HepG2 (cell line): ENCODE measurements at regions not wholly inside any gene's neighbourhood (a gene's known extent, or its start where the extent isn't known, plus 50 kb on each side); places are given as distances from the start of the nearest gene placed in this dataset.
A peak's percentile ranks its signal among the peaks of the same experiment; 100 is the strongest.

Source experiments
- DR1 ChIP-seq: sonication (generic); formaldehyde crosslinking; IDR thresholded peaks from 2 replicates; pipeline ENCODE4 v1.8.0; 2021; ENCODE audit warnings: mild to moderate bottlenecking, missing genetic modification reagents, inconsistent platforms
- FOXO1 ChIP-seq: sonication (generic); formaldehyde crosslinking; IDR thresholded peaks from 2 replicates; pipeline ENCODE4 v1.4.0; 2020; ENCODE audit warnings: missing genetic modification reagents
- HNRNPL ChIP-seq: fragments of 200-400 bp; formaldehyde crosslinking; IDR thresholded peaks from 2 replicates; pipeline ENCODE4 v1.6.1; 2017; ENCODE audit warnings: mild to moderate bottlenecking, low read depth, low read length
- HOXA3 ChIP-seq: sonication (generic); formaldehyde crosslinking; IDR thresholded peaks from 2 replicates; pipeline ENCODE4 v1.5.0; 2020; ENCODE audit warnings: missing genetic modification reagents
- KDM6A ChIP-seq: IDR thresholded peaks from 2 replicates; pipeline ENCODE4 v1.6.1; 2016; ENCODE audit warnings: low read depth
- MAFK ChIP-seq, 2 experiments: IDR thresholded peaks in 1 of 2; conservative IDR thresholded peaks in 1 of 2; 2 replicates each; pipeline ENCODE4 v1.6.1; 2011; ENCODE audit warnings: improper control_type of control experiment in 2 of 2, low read length in 2 of 2
- NFRKB ChIP-seq: fragments of 450-650 bp; IDR thresholded peaks from 2 replicates; pipeline ENCODE4 v1.6.1; 2017
- NONO ChIP-seq, 2 experiments: fragments of 450-650 bp in 1 of 2; sonication (generic) in 1 of 2; formaldehyde crosslinking in 1 of 2; IDR thresholded peaks in 1 of 2; conservative IDR thresholded peaks in 1 of 2; 2 replicates each; pipeline versions ENCODE4 v1.6.1 to v1.8.0; 2017 to 2022; ENCODE audit warnings: mild to moderate bottlenecking in 1 of 2, missing genetic modification reagents in 1 of 2, moderate library complexity in 1 of 2
- RXRB ChIP-seq: IDR thresholded peaks from 2 replicates; pipeline ENCODE4 v1.6.1; 2016; ENCODE audit warnings: borderline replicate concordance, missing genetic modification reagents, missing compliant biosample characterization
- YEATS4 ChIP-seq: sonication (generic); formaldehyde crosslinking; IDR thresholded peaks from 2 replicates; pipeline ENCODE4 v1.4.0; 2020; ENCODE audit warnings: missing genetic modification reagents, borderline replicate concordance
- ZFP36L2 ChIP-seq: sonication (generic); formaldehyde crosslinking; IDR thresholded peaks from 2 replicates; pipeline ENCODE4 v1.4.0; 2020; ENCODE audit warnings: missing genetic modification reagents
- ZFP90 ChIP-seq: sonication (generic); formaldehyde crosslinking; IDR thresholded peaks from 2 replicates; pipeline ENCODE4 v1.8.0; 2022; ENCODE audit warnings: missing genetic modification reagents, mild to moderate bottlenecking, inconsistent platforms, borderline replicate concordance
- ZNF547 ChIP-seq: sonication (generic); formaldehyde crosslinking; IDR thresholded peaks from 2 replicates; pipeline ENCODE4 v1.5.1; 2020; ENCODE audit warnings: mild to moderate bottlenecking, missing genetic modification reagents
- ZNF678 ChIP-seq: sonication (generic); formaldehyde crosslinking; IDR thresholded peaks from 2 replicates; pipeline ENCODE4 v1.4.0; 2020; ENCODE audit warnings: mild to moderate bottlenecking, missing genetic modification reagents
- ZNF766 ChIP-seq: sonication (generic); formaldehyde crosslinking; IDR thresholded peaks from 2 replicates; pipeline ENCODE4 v1.5.0; 2020; ENCODE audit warnings: missing genetic modification reagents, borderline replicate concordance
- TF ChIP-seq, protein P1 (sequence below): sonication (generic); formaldehyde crosslinking; IDR thresholded peaks from 2 replicates; pipeline ENCODE4 v1.4.0; 2020; ENCODE audit warnings: missing genetic modification reagents
- TF ChIP-seq, protein P2 (sequence below): sonication (generic); formaldehyde crosslinking; conservative IDR thresholded peaks from 2 replicates; pipeline ENCODE4 v1.4.0; 2020; ENCODE audit warnings: missing genetic modification reagents
- TF ChIP-seq, protein P3 (sequence below): IDR thresholded peaks from 2 replicates; pipeline ENCODE4 v1.6.1; 2018; ENCODE audit warnings: missing genetic modification reagents, mild to moderate bottlenecking, missing compliant biosample characterization
- TF ChIP-seq, protein P4 (sequence below): sonication (generic); formaldehyde crosslinking; IDR thresholded peaks from 2 replicates; pipeline ENCODE4 v1.4.0; 2020; ENCODE audit warnings: missing genetic modification reagents

DNA sequence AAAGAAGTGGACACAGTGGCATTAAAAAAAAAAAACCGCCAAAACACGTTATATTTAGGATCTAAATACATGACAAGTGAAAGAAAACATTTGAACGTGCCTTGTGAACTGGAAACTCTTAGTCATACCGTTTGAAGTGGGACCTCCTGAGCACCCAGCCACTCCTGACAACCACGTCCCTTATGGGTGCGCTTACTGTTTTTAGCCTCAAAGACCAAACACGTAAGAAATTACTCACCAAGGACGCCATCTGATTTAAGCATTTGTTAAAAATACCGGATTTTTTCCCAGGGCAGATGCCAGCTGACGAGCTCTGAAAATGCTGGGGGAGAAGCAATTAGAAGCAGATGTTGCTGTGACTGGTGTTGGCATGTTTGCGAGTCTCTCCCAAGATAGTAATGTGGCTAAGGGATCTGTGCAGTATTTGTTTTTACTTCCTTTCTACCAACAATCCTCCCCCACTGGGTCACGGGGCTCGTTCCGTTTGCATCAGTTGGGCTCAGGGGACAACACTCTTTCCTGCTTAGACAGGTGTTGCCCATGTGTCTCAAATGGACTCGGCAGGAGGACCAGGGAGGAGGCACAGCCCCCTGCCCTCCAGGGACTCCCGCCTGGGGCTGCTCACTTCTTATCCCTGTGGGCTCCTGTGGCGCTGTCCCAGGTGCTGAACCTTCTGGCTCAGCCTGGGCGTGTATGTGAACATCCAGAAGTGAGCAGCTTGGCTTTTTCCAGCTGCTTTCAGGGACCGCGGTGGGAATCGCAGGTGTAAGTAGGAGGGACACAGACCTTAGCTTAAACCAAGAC, 101.0 kb downstream of the BEGAIN start (continued):
- TF ChIP-seq RXRB, result peak; percentile 56; the same call in 1 of the 2 replicates
- TF ChIP-seq, protein P1, sequence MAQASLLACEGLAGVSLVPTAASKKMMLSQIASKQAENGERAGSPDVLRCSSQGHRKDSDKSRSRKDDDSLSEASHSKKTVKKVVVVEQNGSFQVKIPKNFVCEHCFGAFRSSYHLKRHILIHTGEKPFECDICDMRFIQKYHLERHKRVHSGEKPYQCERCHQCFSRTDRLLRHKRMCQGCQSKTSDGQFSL (CRISPR knock-in tag), result no peak
- no peak for TF ChIP-seq NONO (IDR thresholded peaks at IDR 0.05)
- TF ChIP-seq NONO (CRISPR knock-in tag; conservative IDR thresholded peaks at IDR 0.05), result no peak
- 0 out of 2 replicates have a peak, but pooled peaks have one; percentile 13 for TF ChIP-seq HOXA3 (CRISPR knock-in tag)
- TF ChIP-seq MAFK (conservative IDR thresholded peaks at IDR 0.05 in 1 of 2, IDR thresholded peaks at IDR 0.05 in 1 of 2; ENCODE audit: low read length in 2 of 2), result no peak
- no peak for TF ChIP-seq ZNF547
- no peak for TF ChIP-seq ZNF766 (CRISPR knock-in tag)
- peak; percentile 44; the same call in 1 of the 2 replicates for TF ChIP-seq FOXO1 (CRISPR knock-in tag)
- TF ChIP-seq ZFP90 (CRISPR knock-in tag), result no peak
- TF ChIP-seq NFRKB, result no peak
- no peak for TF ChIP-seq HNRNPL
- TF ChIP-seq, protein P2, sequence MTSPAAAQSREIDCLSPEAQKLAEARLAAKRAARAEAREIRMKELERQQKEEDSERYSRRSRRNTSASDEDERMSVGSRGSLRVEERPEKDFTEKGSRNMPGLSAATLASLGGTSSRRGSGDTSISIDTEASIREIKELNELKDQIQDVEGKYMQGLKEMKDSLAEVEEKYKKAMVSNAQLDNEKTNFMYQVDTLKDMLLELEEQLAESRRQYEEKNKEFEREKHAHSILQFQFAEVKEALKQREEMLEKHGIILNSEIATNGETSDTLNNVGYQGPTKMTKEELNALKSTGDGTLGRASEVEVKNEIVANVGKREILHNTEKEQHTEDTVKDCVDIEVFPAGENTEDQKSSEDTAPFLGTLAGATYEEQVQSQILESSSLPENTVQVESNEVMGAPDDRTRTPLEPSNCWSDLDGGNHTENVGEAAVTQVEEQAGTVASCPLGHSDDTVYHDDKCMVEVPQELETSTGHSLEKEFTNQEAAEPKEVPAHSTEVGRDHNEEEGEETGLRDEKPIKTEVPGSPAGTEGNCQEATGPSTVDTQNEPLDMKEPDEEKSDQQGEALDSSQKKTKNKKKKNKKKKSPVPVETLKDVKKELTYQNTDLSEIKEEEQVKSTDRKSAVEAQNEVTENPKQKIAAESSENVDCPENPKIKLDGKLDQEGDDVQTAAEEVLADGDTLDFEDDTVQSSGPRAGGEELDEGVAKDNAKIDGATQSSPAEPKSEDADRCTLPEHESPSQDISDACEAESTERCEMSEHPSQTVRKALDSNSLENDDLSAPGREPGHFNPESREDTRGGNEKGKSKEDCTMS (CRISPR knock-in tag), result peak; percentile 60; the same call in 1 of the 2 replicates
- TF ChIP-seq, protein P3, sequence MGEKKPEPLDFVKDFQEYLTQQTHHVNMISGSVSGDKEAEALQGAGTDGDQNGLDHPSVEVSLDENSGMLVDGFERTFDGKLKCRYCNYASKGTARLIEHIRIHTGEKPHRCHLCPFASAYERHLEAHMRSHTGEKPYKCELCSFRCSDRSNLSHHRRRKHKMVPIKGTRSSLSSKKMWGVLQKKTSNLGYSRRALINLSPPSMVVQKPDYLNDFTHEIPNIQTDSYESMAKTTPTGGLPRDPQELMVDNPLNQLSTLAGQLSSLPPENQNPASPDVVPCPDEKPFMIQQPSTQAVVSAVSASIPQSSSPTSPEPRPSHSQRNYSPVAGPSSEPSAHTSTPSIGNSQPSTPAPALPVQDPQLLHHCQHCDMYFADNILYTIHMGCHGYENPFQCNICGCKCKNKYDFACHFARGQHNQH (CRISPR knock-in tag), result peak; percentile 67; the same call in 1 of the 2 replicates
- TF ChIP-seq YEATS4 (CRISPR knock-in tag), result no peak
- TF ChIP-seq DR1 (CRISPR knock-in tag), result no peak
- TF ChIP-seq ZNF678 (CRISPR knock-in tag), result 0 out of 2 replicates have a peak, but pooled peaks have one; percentile 30
- TF ChIP-seq KDM6A (CRISPR knock-in tag), result no peak
- TF ChIP-seq, protein P4, sequence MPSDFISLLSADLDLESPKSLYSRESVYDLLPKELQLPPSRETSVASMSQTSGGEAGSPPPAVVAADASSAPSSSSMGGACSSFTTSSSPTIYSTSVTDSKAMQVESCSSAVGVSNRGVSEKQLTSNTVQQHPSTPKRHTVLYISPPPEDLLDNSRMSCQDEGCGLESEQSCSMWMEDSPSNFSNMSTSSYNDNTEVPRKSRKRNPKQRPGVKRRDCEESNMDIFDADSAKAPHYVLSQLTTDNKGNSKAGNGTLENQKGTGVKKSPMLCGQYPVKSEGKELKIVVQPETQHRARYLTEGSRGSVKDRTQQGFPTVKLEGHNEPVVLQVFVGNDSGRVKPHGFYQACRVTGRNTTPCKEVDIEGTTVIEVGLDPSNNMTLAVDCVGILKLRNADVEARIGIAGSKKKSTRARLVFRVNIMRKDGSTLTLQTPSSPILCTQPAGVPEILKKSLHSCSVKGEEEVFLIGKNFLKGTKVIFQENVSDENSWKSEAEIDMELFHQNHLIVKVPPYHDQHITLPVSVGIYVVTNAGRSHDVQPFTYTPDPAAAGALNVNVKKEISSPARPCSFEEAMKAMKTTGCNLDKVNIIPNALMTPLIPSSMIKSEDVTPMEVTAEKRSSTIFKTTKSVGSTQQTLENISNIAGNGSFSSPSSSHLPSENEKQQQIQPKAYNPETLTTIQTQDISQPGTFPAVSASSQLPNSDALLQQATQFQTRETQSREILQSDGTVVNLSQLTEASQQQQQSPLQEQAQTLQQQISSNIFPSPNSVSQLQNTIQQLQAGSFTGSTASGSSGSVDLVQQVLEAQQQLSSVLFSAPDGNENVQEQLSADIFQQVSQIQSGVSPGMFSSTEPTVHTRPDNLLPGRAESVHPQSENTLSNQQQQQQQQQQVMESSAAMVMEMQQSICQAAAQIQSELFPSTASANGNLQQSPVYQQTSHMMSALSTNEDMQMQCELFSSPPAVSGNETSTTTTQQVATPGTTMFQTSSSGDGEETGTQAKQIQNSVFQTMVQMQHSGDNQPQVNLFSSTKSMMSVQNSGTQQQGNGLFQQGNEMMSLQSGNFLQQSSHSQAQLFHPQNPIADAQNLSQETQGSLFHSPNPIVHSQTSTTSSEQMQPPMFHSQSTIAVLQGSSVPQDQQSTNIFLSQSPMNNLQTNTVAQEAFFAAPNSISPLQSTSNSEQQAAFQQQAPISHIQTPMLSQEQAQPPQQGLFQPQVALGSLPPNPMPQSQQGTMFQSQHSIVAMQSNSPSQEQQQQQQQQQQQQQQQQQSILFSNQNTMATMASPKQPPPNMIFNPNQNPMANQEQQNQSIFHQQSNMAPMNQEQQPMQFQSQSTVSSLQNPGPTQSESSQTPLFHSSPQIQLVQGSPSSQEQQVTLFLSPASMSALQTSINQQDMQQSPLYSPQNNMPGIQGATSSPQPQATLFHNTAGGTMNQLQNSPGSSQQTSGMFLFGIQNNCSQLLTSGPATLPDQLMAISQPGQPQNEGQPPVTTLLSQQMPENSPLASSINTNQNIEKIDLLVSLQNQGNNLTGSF (CRISPR knock-in tag), result peak; percentile 85
- 0 out of 2 replicates have a peak, but pooled peaks have one; percentile 90 for TF ChIP-seq ZFP36L2 (CRISPR knock-in tag)
